ENCODE measurements at regions not wholly inside any gene's neighbourhood (a gene's known extent, or its start where the extent isn't known, plus 50 kb on each side); places are given as distances from the start of the nearest gene placed in this dataset.
"Not testable (repeated sequence)": the region's sequence is repeated elsewhere in the genome, so short reads cannot be mapped to it uniquely, and the experiment has no call there.

DNA sequence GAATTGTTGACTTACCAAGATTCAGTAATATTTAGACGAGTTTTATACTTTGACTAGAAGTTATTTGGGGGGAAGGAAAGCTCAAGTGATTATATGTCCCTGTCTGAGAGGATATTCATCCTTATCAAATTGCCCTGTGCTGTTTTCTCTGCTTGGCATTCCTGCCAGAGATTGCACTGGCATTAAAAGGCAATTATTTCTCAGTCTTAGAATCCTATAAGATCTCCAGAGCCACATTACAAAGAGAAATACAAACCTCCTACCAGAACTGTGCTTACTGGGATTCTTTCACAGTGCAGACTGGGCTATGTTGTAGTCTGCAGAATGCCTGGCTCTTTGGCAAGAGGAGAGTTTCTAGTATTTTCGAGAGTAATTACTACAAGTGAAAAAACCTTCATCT lies 342.4 kb downstream of the HGF start:
- FAIRE-seq, result no peak

DNA sequence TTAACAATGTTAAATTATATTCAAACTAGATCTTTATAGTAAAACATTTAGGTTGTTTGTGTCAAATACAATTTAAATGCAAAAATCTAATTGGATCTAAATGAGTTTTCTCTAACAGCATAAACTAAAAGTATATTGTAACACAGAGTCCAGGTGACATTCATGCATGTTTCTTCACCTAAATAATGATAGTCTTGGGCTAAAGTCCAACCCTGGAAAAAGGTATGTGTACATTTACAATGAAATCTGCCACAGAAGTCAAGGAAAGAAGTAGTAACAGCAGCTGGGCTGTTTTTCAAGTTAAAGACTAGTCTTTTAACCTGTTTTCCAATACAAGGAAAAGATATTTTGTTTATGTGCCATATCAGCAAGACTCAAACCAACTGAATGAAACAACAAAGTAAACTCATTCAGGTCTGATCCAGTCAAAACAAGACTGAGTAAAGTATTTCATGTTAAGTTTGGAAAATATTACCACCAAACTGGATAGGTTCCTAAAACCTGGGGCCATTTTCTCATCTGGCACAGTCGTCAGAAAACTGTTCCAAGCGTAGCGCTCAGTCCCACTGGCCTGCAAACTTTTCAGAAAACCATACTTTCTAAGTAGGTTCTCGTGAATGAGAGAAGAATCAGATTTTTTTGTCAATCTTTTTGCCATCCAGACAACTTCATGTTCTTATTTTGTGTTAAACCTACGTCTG lies 349.2 kb downstream of the HGF start:
- no peak for FAIRE-seq

GRCh38 chr7:81419731-81420130 lies 350.1 kb downstream of the HGF start:
- FAIRE-seq, result peak; percentile 49

- no peak for FAIRE-seq
These were observed 353.2 kb downstream of the HGF start for GRCh38 chr7:81416659-81417058.

GRCh38 chr7:81415181-81415580 lies 354.7 kb downstream of the HGF start:
- FAIRE-seq, result no peak

GRCh38 chr7:81414411-81414810 lies 355.4 kb downstream of the HGF start:
- FAIRE-seq, result no peak

- FAIRE-seq, result peak; percentile 10
These were observed 359.3 kb downstream of the HGF start for GRCh38 chr7:81410471-81411117.

DNA sequence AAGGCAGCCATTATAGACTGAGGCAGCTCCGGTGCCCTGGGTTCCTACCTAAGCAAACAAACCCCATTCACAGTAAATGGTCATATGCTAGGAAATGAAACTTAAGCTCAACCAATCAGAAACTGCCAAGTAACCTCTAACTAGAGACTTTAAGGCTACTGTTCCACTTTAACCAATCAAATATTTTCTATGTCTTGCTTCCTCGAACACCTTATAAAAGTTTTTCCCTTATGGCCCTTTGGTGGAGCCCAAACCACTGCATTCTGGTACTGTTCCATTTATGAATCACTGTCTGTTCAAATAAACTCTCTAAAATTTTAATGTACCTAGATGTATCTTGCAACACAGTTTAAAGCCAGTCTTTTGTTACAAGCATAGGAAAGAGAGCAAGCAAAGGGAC lies 361.1 kb downstream of the HGF start:
- FAIRE-seq, result no peak

GRCh38 chr7:81407094-81407493 lies 362.8 kb downstream of the HGF start:
- no peak for FAIRE-seq

DNA sequence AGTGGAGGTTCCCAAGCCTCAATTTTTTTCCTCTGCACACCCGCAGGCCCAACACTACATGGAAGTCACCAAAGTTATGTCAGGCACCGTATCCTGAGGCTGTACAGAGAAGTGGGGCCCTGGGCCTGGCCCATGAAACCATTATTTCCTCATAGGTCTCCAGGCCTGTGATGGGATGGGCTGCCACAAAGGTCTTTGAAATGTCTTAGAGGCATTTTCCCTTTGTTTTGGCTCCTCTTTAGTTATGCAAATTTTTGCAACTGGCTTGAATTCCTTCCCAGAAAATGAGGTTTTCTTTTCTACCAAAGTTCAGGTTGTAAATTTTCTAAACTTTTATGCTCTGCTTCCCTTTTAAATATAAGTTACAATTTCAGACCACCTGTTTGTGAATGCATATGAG lies 365.2 kb downstream of the HGF start:
- FAIRE-seq, result no peak

GRCh38 chr7:81402227-81402626 lies 367.6 kb downstream of the HGF start:
- no peak for FAIRE-seq

- FAIRE-seq, result no peak
These were observed 370.4 kb downstream of the HGF start for GRCh38 chr7:81399471-81399870.

DNA sequence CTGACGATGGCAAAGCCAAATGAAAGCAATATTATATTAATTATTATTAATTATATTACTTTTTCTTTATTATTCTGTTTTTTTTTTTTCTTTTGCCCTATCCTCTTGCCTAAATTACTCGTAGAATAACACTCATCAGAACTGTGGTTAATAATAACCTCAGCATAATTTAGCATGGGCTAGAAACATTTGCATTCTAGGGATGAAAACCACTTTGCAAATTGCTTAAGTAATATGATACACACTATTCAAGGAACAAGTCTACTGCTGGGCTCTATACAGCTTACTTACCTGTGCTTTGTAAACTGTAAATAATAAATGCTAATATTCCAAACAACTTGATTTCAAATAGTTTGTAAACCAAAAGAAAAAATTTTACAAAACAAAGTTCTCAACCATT lies 375.8 kb downstream of the HGF start:
- FAIRE-seq, result no peak

GRCh38 chr7:81393018-81393417 lies 376.8 kb downstream of the HGF start:
- FAIRE-seq, result no peak

DNA sequence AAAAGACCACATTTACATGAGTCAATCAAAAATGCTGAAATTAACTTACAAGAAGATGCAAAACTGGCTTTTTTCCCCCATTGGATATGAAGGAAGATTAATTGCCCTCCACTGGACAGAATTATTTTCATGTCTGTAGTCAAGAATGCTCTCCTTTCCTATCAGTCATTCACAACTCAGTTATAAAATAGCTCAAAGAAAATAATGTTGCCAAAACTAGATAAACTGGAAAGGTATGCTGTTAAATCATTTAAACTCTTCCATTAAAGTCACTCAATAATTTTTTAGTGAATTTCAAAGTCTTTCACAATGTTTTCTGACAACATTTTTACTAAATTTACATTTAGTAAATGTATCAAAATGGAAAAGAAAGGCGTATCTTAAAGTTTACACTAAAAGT lies 384.5 kb downstream of the HGF start:
- no peak for FAIRE-seq

GRCh38 chr7:81383846-81384245 lies 386.0 kb downstream of the HGF start:
- no peak for FAIRE-seq

GRCh38 chr7:81374641-81375040 lies 395.2 kb downstream of the HGF start:
- not testable (repeated sequence) for FAIRE-seq

DNA sequence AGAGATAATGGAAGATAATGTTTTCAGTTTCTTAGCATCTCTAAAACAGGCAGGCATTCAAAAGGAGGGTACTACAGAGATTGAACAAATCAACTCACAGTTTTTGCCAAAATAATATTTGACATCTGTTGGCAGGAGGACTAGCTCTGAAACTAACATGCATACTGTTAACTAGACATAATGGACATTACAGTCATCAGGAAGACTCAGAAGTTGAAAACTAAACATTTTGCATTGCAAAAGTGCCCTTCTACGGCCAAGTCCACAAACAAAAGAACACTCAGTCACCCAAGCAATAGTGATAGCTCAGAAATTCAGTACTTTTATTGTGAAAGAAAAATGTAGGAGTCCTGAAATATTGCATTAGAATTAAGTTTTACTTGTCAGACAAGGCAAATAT lies 399.0 kb downstream of the HGF start:
- FAIRE-seq, result no peak

DNA sequence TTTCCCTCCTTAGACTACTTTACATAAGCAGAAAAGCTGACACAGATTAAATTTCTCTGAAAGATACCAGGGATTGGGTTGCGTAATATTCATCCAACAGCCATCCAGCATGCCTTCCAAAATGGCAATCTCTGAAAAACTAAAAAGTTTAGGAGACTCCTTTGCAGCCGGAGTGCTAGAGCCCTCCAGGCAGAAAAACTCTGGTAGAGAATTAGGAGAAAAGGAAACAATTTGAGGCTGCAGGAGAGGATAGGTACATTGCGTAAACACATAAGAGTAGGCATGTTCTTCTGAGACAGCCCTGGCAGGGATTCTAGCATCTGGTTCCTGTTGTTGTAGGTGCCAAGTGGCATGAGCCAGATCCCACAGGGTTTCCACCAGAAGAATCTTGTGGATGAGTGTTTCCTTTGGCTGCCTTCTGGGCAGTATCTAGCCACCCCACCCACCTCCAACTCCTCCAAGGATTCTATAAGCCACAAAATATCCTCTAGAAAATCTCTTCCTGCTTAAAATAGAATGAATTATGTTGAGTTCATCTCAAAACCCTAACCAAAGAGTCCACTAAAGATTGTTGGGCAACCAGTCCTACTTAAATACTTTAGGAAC lies 402.4 kb downstream of the HGF start:
- no peak for FAIRE-seq

DNA sequence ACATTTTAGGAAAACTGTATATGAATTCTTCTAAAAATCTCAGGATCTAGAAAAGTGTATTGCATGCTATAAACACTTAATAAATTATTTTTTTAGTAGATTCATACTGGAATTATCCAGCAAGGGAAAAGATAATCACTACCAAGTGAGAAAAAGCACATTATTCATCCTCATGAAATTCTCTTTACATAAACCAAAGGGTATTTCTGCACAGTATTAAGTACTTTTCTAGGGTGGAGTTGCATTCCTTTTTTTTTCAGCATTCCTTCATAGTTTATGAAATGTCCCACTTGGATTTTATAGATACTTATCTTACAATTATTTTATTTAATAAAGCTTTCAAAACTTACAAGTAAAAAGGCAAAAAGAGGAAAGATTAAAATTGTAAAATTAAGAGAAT lies 403.3 kb downstream of the HGF start:
- FAIRE-seq, result no peak

GRCh38 chr7:81361769-81362312 lies 408.0 kb downstream of the HGF start:
- FAIRE-seq, result no peak

GRCh38 chr7:81355911-81356310 lies 413.9 kb downstream of the HGF start:
- FAIRE-seq, result peak; percentile 80

GRCh38 chr7:81349044-81349443 lies 420.8 kb downstream of the HGF start:
- FAIRE-seq, result no peak

DNA sequence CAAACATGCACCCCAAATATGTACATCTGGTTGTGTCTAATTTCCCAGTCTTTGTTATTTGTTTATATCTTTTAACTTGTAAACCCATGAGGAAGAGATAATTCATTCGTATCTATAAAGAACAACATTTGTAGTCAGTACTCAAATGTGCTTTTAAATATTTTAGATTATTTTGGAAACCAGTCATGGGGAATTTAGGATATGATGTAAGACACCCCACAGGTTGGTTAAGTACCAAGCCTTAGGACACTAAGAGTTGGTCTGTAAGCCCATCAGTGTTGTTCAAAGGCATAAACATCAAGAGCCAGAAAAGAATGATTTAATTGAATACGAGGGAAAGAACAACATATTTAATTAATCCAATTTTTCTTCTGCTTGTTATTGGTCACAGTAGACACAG lies 421.1 kb upstream of the SEMA3C start:
- FAIRE-seq, result no peak
